H1 (cell line): ENCODE measurements at regions not wholly inside any gene's neighbourhood (a gene's known extent, or its start where the extent isn't known, plus 50 kb on each side); places are given as distances from the start of the nearest gene placed in this dataset.

Experiments
- KDM5A ChIP-seq: fragments of 200-600 bp; IDR thresholded peaks from 2 replicates; pipeline ENCODE4 v1.7.1; 2012; ENCODE audit warnings: mild to moderate bottlenecking, low read length, inconsistent platforms, mixed read lengths
- SP1 ChIP-seq: IDR thresholded peaks from 2 replicates; pipeline ENCODE4 v1.6.1; 2011; ENCODE audit warnings: low read depth, low read length
- TF ChIP-seq, protein P1 (sequence below): IDR thresholded peaks from 2 replicates; pipeline ENCODE4 v1.6.1; 2011; ENCODE audit warnings: low read depth, mild to moderate bottlenecking, low read length; ENCODE audit not compliant: insufficient read depth
- TF ChIP-seq, protein P2 (sequence below): fragments of 300-600 bp; sonication (generic); IDR thresholded peaks from 2 replicates; pipeline ENCODE4 v1.7.1; 2012; ENCODE audit warnings: low read length, moderate library complexity, mild to moderate bottlenecking, inconsistent platforms; ENCODE audit not compliant: insufficient replicate concordance

DNA sequence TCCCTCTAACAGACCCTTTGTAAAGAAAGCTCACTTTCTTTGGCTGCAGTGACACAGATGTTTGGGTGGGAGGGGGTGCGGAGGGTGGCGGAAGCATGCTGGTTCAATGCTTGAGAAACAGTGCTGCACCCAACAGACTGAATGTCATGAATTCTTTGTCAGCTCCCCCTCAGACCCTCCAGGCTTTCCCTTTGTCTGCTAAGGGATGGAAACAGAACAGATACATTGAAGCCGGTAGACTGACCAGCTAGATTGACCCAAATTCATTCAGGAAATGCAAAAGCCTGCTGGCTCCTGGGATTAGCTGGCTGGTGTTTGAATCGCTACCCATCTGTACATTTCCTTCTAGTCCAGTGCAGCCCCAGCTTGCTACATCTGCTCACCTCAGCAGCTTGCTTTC lies 90.8 kb upstream of the PAK3 start (continued):
- TF ChIP-seq, protein P1, sequence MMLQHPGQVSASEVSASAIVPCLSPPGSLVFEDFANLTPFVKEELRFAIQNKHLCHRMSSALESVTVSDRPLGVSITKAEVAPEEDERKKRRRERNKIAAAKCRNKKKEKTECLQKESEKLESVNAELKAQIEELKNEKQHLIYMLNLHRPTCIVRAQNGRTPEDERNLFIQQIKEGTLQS = no peak
- no peak for TF ChIP-seq SP1
- TF ChIP-seq, protein P2, sequence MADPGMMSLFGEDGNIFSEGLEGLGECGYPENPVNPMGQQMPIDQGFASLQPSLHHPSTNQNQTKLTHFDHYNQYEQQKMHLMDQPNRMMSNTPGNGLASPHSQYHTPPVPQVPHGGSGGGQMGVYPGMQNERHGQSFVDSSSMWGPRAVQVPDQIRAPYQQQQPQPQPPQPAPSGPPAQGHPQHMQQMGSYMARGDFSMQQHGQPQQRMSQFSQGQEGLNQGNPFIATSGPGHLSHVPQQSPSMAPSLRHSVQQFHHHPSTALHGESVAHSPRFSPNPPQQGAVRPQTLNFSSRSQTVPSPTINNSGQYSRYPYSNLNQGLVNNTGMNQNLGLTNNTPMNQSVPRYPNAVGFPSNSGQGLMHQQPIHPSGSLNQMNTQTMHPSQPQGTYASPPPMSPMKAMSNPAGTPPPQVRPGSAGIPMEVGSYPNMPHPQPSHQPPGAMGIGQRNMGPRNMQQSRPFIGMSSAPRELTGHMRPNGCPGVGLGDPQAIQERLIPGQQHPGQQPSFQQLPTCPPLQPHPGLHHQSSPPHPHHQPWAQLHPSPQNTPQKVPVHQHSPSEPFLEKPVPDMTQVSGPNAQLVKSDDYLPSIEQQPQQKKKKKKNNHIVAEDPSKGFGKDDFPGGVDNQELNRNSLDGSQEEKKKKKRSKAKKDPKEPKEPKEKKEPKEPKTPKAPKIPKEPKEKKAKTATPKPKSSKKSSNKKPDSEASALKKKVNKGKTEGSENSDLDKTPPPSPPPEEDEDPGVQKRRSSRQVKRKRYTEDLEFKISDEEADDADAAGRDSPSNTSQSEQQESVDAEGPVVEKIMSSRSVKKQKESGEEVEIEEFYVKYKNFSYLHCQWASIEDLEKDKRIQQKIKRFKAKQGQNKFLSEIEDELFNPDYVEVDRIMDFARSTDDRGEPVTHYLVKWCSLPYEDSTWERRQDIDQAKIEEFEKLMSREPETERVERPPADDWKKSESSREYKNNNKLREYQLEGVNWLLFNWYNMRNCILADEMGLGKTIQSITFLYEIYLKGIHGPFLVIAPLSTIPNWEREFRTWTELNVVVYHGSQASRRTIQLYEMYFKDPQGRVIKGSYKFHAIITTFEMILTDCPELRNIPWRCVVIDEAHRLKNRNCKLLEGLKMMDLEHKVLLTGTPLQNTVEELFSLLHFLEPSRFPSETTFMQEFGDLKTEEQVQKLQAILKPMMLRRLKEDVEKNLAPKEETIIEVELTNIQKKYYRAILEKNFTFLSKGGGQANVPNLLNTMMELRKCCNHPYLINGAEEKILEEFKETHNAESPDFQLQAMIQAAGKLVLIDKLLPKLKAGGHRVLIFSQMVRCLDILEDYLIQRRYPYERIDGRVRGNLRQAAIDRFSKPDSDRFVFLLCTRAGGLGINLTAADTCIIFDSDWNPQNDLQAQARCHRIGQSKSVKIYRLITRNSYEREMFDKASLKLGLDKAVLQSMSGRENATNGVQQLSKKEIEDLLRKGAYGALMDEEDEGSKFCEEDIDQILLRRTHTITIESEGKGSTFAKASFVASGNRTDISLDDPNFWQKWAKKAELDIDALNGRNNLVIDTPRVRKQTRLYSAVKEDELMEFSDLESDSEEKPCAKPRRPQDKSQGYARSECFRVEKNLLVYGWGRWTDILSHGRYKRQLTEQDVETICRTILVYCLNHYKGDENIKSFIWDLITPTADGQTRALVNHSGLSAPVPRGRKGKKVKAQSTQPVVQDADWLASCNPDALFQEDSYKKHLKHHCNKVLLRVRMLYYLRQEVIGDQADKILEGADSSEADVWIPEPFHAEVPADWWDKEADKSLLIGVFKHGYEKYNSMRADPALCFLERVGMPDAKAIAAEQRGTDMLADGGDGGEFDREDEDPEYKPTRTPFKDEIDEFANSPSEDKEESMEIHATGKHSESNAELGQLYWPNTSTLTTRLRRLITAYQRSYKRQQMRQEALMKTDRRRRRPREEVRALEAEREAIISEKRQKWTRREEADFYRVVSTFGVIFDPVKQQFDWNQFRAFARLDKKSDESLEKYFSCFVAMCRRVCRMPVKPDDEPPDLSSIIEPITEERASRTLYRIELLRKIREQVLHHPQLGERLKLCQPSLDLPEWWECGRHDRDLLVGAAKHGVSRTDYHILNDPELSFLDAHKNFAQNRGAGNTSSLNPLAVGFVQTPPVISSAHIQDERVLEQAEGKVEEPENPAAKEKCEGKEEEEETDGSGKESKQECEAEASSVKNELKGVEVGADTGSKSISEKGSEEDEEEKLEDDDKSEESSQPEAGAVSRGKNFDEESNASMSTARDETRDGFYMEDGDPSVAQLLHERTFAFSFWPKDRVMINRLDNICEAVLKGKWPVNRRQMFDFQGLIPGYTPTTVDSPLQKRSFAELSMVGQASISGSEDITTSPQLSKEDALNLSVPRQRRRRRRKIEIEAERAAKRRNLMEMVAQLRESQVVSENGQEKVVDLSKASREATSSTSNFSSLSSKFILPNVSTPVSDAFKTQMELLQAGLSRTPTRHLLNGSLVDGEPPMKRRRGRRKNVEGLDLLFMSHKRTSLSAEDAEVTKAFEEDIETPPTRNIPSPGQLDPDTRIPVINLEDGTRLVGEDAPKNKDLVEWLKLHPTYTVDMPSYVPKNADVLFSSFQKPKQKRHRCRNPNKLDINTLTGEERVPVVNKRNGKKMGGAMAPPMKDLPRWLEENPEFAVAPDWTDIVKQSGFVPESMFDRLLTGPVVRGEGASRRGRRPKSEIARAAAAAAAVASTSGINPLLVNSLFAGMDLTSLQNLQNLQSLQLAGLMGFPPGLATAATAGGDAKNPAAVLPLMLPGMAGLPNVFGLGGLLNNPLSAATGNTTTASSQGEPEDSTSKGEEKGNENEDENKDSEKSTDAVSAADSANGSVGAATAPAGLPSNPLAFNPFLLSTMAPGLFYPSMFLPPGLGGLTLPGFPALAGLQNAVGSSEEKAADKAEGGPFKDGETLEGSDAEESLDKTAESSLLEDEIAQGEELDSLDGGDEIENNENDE = no peak
- TF ChIP-seq KDM5A = no peak
